Activated CD8-positive, alpha-beta T cell treated with anti-CD3 and anti-CD28 coated beads, Interleukin-2, amount 10 ng/mL, durations not matched to agents 7 days and 5 days (primary cell): ENCODE measurements at regions not wholly inside any gene's neighbourhood (a gene's known extent, or its start where the extent isn't known, plus 50 kb on each side); places are given as distances from the start of the nearest gene placed in this dataset.

Experiments used
- ATAC-seq: fragments of 150-1000 bp; cut with Tn5 transposase; one replicate; pipeline ENCODE4 v1.10.0; 2021; ENCODE audit warnings: moderate library complexity
- CTCF ChIA-PET: fragments of 350-600 bp; sonication (Branson Sonifier 250); formaldehyde crosslinking; loops from one replicate; lab custom pipeline; 2021; ENCODE audit warnings: antibody characterized with exemption; lab: Charles Lee
- POLR2A ChIA-PET: fragments of 350-600 bp; sonication (Branson Sonifier 250); formaldehyde crosslinking; loops from one replicate; lab custom pipeline; 2021; ENCODE audit warnings: antibody characterized with exemption; lab: Charles Lee
- DNase-seq: peaks from one replicate; pipeline ENCODE4 v3.0.0-alpha.2; 2020
- H3K27ac Mint-ChIP-seq: one replicate; pipeline ENCODE4 v1.8.0; 2021; ENCODE audit warnings: mild to moderate bottlenecking, mixed read lengths
- H3K27me3 Mint-ChIP-seq: one replicate; pipeline ENCODE4 v1.8.0; 2021; ENCODE audit warnings: low read depth, mixed read lengths
- H3K36me3 Mint-ChIP-seq: one replicate; pipeline ENCODE4 v1.8.0; 2021; ENCODE audit warnings: low read depth, mixed read lengths
- H3K4me1 Mint-ChIP-seq: one replicate; pipeline ENCODE4 v1.8.0; 2021; ENCODE audit warnings: low read depth, mixed read lengths
- H3K4me3 Mint-ChIP-seq: one replicate; pipeline ENCODE4 v1.8.0; 2021; ENCODE audit warnings: mild to moderate bottlenecking, mixed read lengths
- H3K9me3 Mint-ChIP-seq: one replicate; pipeline ENCODE4 v1.8.0; 2022; ENCODE audit warnings: mixed read lengths; ENCODE audit not compliant: insufficient read depth

GRCh38 chr2:42967959-42968674 is 175.7 kb upstream of the HAAO start:
- H3K9me3 Mint-ChIP-seq = no peaks in the 10 kb centered on the region
- DNase-seq (no peak), ATAC-seq (no peak)
- peaks cover 2% of the 10 kb centered on the region for H3K27me3 Mint-ChIP-seq
- H3K27ac Mint-ChIP-seq = no peak overlapping the region
- CTCF ChIA-PET = interaction anchor here (1.1 kb wide), 1 partner anchor 109 kb away, joined by 3 read pairs; no protein-coding TSS in a partner anchor
- H3K36me3 Mint-ChIP-seq = no peaks in the 10 kb centered on the region
- peaks cover 18% of the 10 kb centered on the region for H3K4me1 Mint-ChIP-seq
- no peak overlapping the region for H3K4me3 Mint-ChIP-seq
- POLR2A ChIA-PET = interaction anchor here (0.6 kb wide), 1 partner anchor 110 kb away, joined by 3 read pairs; no protein-coding TSS in a partner anchor

- H3K36me3 Mint-ChIP-seq = no peaks in the 10 kb centered on the region
- peaks cover 12% of the 10 kb centered on the region for H3K27me3 Mint-ChIP-seq
- no peak for DNase-seq
- no peak overlapping the region for H3K4me3 Mint-ChIP-seq
- ChIA-PET CTCF (interaction anchor here (2.2 kb wide), 1 partner anchor 9 kb away, joined by 9 read pairs; no protein-coding TSS in a partner anchor), POLR2A (no interaction called here)
- peaks cover 21% of the 10 kb centered on the region for H3K4me1 Mint-ChIP-seq
- no peaks in the 10 kb centered on the region for H3K9me3 Mint-ChIP-seq
- no peak for ATAC-seq
- H3K27ac Mint-ChIP-seq = no peak overlapping the region
Observed at GRCh38 chr2:42965910-42966309, 173.5 kb upstream of the HAAO start.

- H3K27ac Mint-ChIP-seq = no peak overlapping the region
- DNase-seq (no peak), ATAC-seq (no peak)
- no peaks in the 10 kb centered on the region for H3K9me3 Mint-ChIP-seq
- ChIA-PET CTCF (interaction anchor here (2.2 to 3.6 kb wide), 2 partner anchors 10 to 263 kb away, joined by 9 to 20 read pairs; partner anchors contain the start of gene ZFP36L2), POLR2A (interaction anchor here (0.6 kb wide), 1 partner anchor 601 kb away, joined by 3 read pairs; no protein-coding TSS in a partner anchor)
- H3K36me3 Mint-ChIP-seq = no peaks in the 10 kb centered on the region
- peaks cover 12% of the 10 kb centered on the region for H3K27me3 Mint-ChIP-seq
- H3K4me3 Mint-ChIP-seq = no peak overlapping the region
- H3K4me1 Mint-ChIP-seq = peaks cover 21% of the 10 kb centered on the region
Observed at GRCh38 chr2:42965196-42965595, 172.8 kb upstream of the HAAO start.

DNA sequence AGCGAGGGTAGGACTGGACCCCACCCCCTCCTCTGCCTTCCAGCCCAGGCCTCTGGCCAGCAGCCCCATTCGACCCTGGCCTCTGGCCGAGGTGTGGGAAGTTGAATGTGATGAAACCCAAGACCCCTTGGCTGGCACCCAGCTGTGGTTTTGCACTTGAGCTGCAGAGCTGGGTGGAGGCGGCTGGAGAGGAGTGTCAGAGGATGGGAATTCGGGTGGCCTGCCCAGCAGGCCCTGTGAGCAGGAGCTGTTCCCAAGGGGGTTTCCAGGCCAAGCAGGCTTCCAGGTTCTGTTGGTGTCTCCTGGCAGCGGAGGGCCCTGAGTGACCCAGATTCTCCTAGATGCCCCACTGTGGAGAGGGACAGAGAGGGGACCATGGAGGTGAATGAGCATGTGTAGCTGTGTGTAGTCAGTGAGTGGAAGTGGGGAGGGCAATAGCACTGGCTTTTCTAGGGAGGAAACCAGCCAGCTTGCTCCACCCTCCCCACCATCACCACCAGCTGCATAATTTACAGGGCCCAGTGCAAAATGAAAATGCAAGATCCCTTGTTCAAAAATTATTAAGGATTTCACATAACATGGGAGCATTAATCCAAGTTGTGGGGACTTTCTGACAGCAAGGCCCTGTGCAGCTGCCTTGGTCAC is 172.2 kb upstream of the HAAO start:
- H3K36me3 Mint-ChIP-seq = no peaks in the 10 kb centered on the region
- no peak overlapping the region for H3K4me3 Mint-ChIP-seq
- DNase-seq = no peak
- peaks cover 12% of the 10 kb centered on the region for H3K27me3 Mint-ChIP-seq
- CTCF ChIA-PET = interaction anchor here (2.2 to 3.6 kb wide), 2 partner anchors 10 to 263 kb away, joined by 9 to 20 read pairs; partner anchors contain the start of gene ZFP36L2
- no peak for ATAC-seq
- H3K27ac Mint-ChIP-seq = no peak overlapping the region
- peaks cover 21% of the 10 kb centered on the region for H3K4me1 Mint-ChIP-seq
- no peaks in the 10 kb centered on the region for H3K9me3 Mint-ChIP-seq
- POLR2A ChIA-PET = interaction anchor here (0.6 kb wide), 1 partner anchor 602 kb away, joined by 3 read pairs; no protein-coding TSS in a partner anchor

GRCh38 chr2:42963452-42964068 is 171.2 kb upstream of the HAAO start:
- POLR2A ChIA-PET = interaction anchor here (1.3 kb wide), 1 partner anchor 262 kb away, joined by 4 read pairs; no protein-coding TSS in a partner anchor
- DNase-seq (no peak), ATAC-seq (no peak)
- Mint-ChIP-seq H3K4me3 (no peak overlapping the region), H3K27ac (no peak overlapping the region), H3K9me3 (no peaks in the 10 kb centered on the region), H3K27me3 (peaks cover 13% of the 10 kb centered on the region), H3K36me3 (no peaks in the 10 kb centered on the region), H3K4me1 (peaks cover 21% of the 10 kb centered on the region)
- CTCF ChIA-PET = interaction anchor here (0.9 to 3.6 kb wide), 6 partner anchors 11 to 521 kb away, joined by 3 to 20 read pairs (median 3); partner anchors contain the start of gene ZFP36L2

GRCh38 chr2:42962508-42962953 is 170.1 kb upstream of the HAAO start:
- DNase-seq (peak; percentile 33), ATAC-seq (peak; percentile 45)
- Mint-ChIP-seq H3K27ac (peak overlapping the region; percentile 53), H3K9me3 (no peaks in the 10 kb centered on the region), H3K36me3 (no peaks in the 10 kb centered on the region), H3K4me1 (peaks cover 21% of the 10 kb centered on the region), H3K27me3 (peaks cover 18% of the 10 kb centered on the region), H3K4me3 (no peak overlapping the region)
- ChIA-PET CTCF (interaction anchor here (0.6 to 3.6 kb wide), 8 partner anchors 11 to 522 kb away, joined by 3 to 20 read pairs (median 3); partner anchors contain the start of gene ZFP36L2), POLR2A (interaction anchor here (1.3 to 1.6 kb wide), 2 partner anchors 263 to 266 kb away, joined by 4 read pairs; no protein-coding TSS in a partner anchor)

DNA sequence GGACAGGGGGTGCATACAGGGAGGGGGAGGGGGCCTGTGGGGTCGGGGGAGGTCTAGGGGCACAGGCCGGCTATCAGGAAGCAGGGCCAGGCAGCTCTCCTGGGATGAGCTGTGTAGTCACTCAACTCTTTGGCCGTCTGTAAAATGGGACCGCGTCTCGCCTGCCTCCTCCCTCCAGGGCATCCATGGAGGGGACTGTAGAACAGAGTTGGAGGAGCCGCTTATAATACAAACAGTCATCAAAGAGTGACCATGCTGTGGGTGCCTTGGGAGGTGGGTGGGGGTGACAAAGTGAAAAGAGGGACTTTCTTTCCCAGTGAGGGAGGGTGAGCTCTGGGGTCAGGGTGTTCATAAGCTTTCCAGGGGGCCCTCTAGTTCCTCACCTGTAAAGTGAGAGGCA is 169.6 kb upstream of the HAAO start:
- no peak overlapping the region for H3K4me3 Mint-ChIP-seq
- H3K27ac Mint-ChIP-seq = no peak overlapping the region
- POLR2A ChIA-PET = interaction anchor here (1.3 to 1.6 kb wide), 2 partner anchors 263 to 267 kb away, joined by 4 read pairs; no protein-coding TSS in a partner anchor
- peaks cover 18% of the 10 kb centered on the region for H3K27me3 Mint-ChIP-seq
- DNase-seq (no peak), ATAC-seq (no peak)
- no peaks in the 10 kb centered on the region for H3K36me3 Mint-ChIP-seq
- CTCF ChIA-PET = interaction anchor here (0.7 to 3.6 kb wide), 5 partner anchors 11 to 523 kb away, joined by 3 to 20 read pairs (median 3); partner anchors contain the start of gene ZFP36L2
- H3K9me3 Mint-ChIP-seq = no peaks in the 10 kb centered on the region
- H3K4me1 Mint-ChIP-seq = peaks cover 21% of the 10 kb centered on the region

DNA sequence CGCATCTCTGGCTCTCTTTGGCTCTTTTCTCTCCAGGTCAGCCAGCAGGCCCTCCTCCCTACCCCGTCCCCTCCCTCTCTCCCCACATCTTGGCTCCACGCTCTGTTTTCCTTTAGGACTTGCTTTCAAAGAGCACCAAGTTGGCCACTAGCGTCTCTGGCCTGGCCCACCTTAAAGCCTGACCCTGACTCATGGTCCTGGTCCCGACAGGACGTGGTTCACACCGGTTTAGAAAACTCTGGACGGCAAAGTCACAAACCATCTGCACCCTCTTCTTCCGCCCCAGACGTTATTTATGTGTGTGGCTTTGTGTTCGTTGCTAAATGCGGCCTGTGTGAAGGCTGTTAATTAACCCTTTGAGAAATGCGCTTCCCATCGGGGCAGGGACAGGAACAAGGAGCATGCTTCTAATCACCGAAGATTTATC is 169.0 kb upstream of the HAAO start:
- Mint-ChIP-seq H3K27ac (no peak overlapping the region), H3K27me3 (peaks cover 18% of the 10 kb centered on the region), H3K4me3 (no peak overlapping the region), H3K36me3 (no peaks in the 10 kb centered on the region), H3K9me3 (no peaks in the 10 kb centered on the region), H3K4me1 (peaks cover 21% of the 10 kb centered on the region)
- POLR2A ChIA-PET = interaction anchor here (1.6 kb wide), 1 partner anchor 267 kb away, joined by 4 read pairs; no protein-coding TSS in a partner anchor
- CTCF ChIA-PET = no interaction called here
- no peak for DNase-seq
- no peak for ATAC-seq

DNA sequence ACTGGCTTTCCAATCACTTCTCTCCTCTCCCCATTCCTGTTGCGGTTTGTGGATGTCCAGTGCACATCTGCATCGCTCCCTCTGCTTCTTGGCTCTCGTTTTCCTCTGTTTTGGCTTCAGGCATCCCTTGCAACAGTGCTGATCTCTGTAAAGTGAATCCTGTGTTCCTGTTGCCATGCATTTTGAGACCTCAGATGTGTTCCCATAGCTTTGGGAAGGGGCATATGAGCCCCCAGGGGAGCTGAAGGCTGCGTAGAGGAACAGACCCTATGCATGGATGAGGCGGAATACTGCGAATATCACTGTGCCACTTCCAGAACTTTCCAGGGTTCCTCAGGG is 168.4 kb upstream of the HAAO start:
- no peak overlapping the region for H3K4me3 Mint-ChIP-seq
- ATAC-seq = no peak
- no peak overlapping the region for H3K27ac Mint-ChIP-seq
- ChIA-PET CTCF (no interaction called here), POLR2A (interaction anchor here (1.6 kb wide), 1 partner anchor 268 kb away, joined by 4 read pairs; no protein-coding TSS in a partner anchor)
- no peak for DNase-seq
- no peaks in the 10 kb centered on the region for H3K36me3 Mint-ChIP-seq
- H3K27me3 Mint-ChIP-seq = peaks cover 18% of the 10 kb centered on the region
- no peaks in the 10 kb centered on the region for H3K9me3 Mint-ChIP-seq
- H3K4me1 Mint-ChIP-seq = peaks cover 21% of the 10 kb centered on the region

DNA sequence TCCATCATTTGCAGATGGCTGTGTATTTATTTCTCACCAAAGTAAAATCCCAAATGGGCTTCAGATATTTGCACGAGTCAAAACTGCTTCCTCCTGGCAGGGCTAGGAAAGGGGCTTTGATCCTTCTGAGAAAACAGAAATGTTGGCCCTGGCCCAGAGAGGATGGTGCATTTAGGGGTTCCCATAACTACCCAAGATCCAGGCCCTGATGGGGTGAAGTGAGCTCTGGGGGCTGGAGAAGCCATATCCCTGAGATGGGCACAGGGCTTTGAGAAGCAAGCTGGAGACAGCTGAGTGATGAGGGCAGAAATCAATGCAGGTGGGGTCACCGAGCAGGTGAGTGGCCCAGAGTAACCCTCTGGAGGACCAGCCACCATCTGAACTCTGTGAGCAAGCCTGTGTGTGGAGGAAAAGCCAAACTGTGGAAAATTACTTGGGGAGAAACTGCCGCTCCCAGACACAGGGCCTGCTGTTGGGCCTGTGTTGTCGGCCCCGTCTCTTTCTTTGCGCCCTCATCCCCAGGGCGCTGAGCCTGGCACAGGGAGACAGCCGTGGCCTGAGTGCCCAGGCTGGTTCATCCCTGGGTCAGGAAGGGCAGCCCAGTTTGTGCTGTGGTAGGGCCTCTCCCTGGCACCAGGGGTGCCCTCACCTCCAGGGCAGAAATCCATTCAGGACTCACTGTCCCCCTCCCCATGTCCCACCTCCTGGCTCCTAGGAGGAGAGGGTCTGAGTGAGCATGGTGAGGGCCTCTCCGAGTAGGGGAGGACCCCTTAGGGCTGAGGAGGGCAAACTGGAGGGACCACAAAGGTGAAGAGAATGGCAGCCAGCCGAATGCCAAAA is 167.8 kb upstream of the HAAO start:
- Mint-ChIP-seq H3K27ac (no peak overlapping the region), H3K4me1 (peaks cover 21% of the 10 kb centered on the region), H3K9me3 (no peaks in the 10 kb centered on the region), H3K4me3 (no peak overlapping the region), H3K36me3 (no peaks in the 10 kb centered on the region), H3K27me3 (peaks cover 18% of the 10 kb centered on the region)
- ATAC-seq (no peak), DNase-seq (no peak)
- CTCF ChIA-PET = no interaction called here
- POLR2A ChIA-PET = interaction anchor here (0.9 kb wide), 1 partner anchor 267 kb away, joined by 3 read pairs; no protein-coding TSS in a partner anchor
